ENCODE measurements at regions not wholly inside any gene's neighbourhood (a gene's known extent, or its start where the extent isn't known, plus 50 kb on each side); places are given as distances from the start of the nearest gene placed in this dataset.

GRCh38 chr5:156230887-156231286, 96.1 kb upstream of the SGCD start:
- DNase-seq = no peak

- DNase-seq = no peak
These were observed 94.6 kb upstream of the SGCD start for GRCh38 chr5:156232251-156232869.

- DNase-seq = no peak
These were observed 89.6 kb upstream of the SGCD start for GRCh38 chr5:156237361-156237760.

GRCh38 chr5:156239800-156240199, 87.2 kb upstream of the SGCD start:
- no peak for DNase-seq

DNA sequence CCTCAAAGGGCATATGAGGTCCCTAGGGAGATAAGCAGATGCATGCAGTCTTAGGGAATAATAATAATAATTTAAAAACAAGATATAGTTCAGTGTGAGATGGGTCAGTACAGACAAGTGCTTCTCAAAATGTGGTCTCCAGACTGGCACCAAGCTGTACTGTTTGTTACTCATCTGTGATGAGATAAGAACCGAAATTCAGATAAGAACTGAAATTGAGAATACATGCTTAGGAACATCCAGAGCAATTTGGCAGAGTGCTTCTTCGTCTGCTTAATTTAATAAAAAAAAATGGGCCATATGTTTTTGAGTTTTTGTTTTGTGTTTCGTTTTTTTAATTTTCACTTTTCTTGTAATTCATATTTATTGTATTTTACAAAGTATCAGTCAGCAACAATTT, 86.5 kb upstream of the SGCD start:
- DNase-seq = no peak

GRCh38 chr5:156241266-156241665, 85.7 kb upstream of the SGCD start:
- DNase-seq = no peak

GRCh38 chr5:156245895-156246294, 81.1 kb upstream of the SGCD start:
- no peak for DNase-seq

- no peak for DNase-seq
These were observed 75.9 kb upstream of the SGCD start for GRCh38 chr5:156251076-156251475.

GRCh38 chr5:156253130-156253529, 73.8 kb upstream of the SGCD start:
- DNase-seq = no peak

- no peak for DNase-seq
These were observed 72.8 kb upstream of the SGCD start for GRCh38 chr5:156254196-156254595.

DNA sequence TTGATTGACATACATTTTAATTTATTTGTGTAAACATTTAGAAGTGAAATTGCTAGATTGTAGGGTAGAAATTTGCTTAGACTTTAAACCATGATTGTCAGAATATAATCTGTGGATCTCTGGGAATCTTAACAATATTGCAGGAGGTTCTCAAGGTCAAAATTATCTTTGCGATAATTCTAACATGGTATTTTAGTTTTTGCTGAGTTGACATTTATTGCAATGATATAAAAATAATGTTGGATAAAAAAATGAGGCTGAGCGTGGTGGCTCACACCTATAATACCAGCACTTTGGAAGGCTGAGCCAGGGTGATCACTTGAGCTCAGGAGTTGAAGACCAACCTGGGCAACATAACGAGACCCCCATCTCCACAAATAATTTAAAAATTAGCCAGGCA, 70.3 kb upstream of the SGCD start:
- DNase-seq = no peak

DNA sequence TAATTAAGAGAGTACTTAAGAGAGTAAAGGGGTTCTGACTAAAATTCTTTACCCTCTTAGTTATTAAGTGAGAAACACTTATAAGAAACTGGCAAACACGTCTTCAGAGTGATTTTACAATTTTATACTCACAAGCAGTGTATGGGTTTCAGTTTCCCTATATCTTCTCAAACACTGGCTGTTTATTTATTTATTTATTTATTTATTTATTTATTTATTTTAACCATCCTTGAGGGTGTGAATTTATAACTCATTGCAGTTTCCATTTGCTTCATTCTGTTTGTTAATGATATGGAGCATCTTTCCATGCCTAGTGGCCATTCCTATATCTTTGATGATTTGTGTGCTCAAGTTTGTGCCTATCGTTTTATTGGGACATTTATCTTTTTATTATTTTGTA, 68.0 kb upstream of the SGCD start:
- no peak for DNase-seq

DNA sequence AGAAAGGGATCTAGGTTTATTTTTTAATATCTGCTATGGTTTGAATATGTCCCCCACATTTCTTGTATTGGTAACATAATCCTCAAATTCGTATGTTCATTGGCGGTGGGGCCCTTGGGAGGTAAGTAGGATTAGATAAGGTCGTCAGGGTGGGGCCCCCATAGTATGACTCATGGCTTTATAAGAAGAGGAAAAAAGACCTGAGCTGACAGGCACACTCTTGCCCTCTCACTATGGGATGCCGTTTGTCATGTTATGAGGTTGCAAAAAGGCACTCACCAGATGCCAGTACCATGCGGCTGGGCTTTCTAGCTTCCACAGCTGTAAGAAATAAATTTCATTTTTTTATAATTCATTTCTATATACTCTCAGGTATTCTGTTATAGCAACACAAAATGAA, 67.3 kb upstream of the SGCD start:
- DNase-seq = no peak

- DNase-seq = no peak
These were observed 65.6 kb upstream of the SGCD start for GRCh38 chr5:156261275-156261939.

DNA sequence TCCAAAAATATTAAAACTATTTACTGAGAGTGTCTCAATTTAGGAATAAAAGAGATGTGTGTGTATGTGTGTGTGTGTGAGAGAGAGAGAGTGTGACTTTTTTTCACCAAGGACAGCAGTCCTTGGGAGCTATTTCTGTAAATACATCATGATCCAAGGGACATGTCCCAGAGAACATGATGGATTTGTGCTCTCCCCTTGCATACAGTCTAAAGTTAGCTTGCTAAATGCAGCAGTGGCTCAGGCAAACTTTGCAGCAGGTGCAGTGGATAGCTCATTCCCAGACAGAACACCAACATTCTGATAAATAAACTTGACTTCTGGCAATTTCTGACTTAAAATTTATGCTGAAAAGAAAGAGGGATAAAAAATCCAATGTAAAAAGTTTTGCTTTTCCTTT, 55.4 kb upstream of the SGCD start:
- DNase-seq = no peak

- no peak for DNase-seq
These were observed 54.8 kb upstream of the SGCD start for GRCh38 chr5:156272139-156272538.

- DNase-seq = no peak
These were observed 53.6 kb upstream of the SGCD start for GRCh38 chr5:156273325-156273724.

GRCh38 chr5:156274453-156274852, 52.5 kb upstream of the SGCD start:
- no peak for DNase-seq
